Astrocyte (in vitro differentiated cells and primary cell): ENCODE measurements at regions not wholly inside any gene's neighbourhood (a gene's known extent, or its start where the extent isn't known, plus 50 kb on each side); places are given as distances from the start of the nearest gene placed in this dataset.

ENCODE experiments used
- EZH2 ChIP-seq: IDR thresholded peaks from 2 replicates; pipeline ENCODE4 v1.6.1; 2012; ENCODE audit warnings: mild to moderate bottlenecking, low read length, inconsistent platforms; ENCODE audit not compliant: insufficient read depth
- TF ChIP-seq, protein P1 (sequence below): IDR thresholded peaks from 2 replicates; pipeline ENCODE4 v1.5.1; 2011; ENCODE audit warnings: low read depth, mild to moderate bottlenecking, inconsistent platforms, low read length, moderate library complexity; ENCODE audit not compliant: insufficient read depth

DNA sequence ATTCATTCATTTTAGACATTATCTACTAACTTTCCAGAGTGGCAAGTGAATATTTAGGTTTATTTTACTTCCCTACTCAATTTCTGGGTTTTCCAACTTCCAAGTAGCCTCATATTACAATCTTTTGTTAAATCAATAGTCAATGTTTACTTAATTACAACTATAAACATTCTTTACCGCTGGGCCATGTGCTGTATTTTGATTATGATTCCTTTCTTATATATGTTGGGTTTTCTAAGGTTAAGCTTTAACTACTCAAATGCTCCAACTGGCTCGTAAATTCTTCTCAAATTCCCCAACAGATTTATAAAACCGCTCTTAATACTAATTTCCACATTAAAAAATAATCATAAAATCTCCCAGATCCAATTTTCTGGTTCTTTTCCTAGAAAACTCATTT is 110.1 kb upstream of the ABCA1 start:
- TF ChIP-seq, protein P1, sequence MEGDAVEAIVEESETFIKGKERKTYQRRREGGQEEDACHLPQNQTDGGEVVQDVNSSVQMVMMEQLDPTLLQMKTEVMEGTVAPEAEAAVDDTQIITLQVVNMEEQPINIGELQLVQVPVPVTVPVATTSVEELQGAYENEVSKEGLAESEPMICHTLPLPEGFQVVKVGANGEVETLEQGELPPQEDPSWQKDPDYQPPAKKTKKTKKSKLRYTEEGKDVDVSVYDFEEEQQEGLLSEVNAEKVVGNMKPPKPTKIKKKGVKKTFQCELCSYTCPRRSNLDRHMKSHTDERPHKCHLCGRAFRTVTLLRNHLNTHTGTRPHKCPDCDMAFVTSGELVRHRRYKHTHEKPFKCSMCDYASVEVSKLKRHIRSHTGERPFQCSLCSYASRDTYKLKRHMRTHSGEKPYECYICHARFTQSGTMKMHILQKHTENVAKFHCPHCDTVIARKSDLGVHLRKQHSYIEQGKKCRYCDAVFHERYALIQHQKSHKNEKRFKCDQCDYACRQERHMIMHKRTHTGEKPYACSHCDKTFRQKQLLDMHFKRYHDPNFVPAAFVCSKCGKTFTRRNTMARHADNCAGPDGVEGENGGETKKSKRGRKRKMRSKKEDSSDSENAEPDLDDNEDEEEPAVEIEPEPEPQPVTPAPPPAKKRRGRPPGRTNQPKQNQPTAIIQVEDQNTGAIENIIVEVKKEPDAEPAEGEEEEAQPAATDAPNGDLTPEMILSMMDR = no peak
- TF ChIP-seq EZH2 = no peak
